Bone marrow (tissue), 2 donors: ENCODE measurements at regions not wholly inside any gene's neighbourhood (a gene's known extent, or its start where the extent isn't known, plus 50 kb on each side); places are given as distances from the start of the nearest gene placed in this dataset.

Source experiments
- DNase-seq, 2 donors: peaks; one replicate each; lab custom pipeline; 2025; lab: John Stamatoyannopoulos, UW

DNA sequence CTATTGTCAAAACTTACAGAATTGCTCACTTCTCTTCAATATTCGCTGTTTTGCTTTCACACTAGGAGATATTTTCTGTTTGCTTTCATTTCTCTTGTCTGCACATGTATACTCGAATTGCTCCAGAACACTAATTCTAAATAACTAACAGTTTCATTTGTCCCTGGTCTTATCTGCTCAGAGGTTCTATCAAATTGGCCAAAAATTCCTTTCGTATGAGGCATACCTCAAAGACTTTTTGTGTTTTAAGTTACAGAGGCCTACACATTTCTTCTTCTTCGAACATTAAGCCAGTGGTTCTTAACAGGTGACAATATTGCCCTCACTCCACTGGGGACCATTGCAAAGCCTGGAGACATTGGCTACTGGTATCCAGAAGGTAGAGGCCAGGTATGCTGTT lies 1314.6 kb downstream of the EFNB2 start:
- no peak for DNase-seq

DNA sequence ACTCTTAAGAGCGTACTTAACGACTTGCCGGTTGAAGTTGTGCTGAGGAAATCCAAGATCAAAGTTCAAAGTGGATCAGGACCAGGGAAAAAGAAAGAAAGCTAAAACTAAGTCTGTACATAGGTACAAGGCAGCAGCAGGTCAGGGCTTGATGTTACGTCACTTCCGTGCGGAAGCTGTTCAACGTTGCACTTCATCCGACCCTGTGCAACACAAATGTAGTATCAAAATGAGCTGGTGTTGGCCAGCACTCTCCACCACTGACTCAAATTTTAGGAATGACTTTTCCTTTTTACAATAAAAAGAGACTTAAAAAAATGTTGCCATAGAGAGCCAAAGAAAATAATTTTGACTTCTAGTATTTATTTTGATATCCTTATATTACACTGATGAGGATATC lies 1315.4 kb downstream of the EFNB2 start:
- DNase-seq: no peak

DNA sequence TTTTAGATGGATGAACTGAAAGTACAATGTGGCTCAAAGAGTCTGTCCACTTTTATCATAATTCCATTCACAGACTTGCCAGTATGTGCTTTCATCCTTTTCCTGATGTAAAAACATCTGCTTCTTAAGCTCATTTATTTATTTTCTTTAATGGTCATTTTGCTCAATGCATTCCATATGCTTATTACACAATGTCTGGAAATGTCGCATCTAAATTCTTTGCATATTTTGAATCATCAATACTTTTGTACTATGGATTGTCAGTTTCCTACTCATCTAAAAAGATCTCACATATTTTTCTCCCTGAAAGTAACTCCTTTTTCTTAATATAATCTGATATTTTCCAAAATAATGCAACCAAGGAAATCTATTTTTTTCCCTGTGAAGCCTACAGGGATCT lies 1315.8 kb downstream of the EFNB2 start:
- DNase-seq: no peak

DNA sequence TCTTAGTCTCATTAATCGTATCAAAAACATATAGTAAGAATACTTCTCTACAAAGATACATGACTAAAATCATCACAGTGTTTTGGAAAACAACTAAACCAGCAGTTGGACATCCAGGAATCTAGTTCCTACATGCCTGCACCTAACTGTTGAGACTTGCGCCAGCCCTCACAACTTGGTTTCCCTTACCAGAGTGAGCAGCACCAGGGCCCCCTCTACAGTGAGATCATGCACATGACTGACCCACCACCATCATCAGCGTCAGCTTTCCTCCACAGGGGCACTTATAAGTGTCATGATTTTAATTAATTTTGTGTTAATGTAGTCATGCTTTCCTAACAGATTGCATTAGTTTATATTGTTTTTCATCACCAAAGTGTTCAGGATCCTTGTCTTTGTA lies 1322.0 kb downstream of the EFNB2 start:
- no peak for DNase-seq

DNA sequence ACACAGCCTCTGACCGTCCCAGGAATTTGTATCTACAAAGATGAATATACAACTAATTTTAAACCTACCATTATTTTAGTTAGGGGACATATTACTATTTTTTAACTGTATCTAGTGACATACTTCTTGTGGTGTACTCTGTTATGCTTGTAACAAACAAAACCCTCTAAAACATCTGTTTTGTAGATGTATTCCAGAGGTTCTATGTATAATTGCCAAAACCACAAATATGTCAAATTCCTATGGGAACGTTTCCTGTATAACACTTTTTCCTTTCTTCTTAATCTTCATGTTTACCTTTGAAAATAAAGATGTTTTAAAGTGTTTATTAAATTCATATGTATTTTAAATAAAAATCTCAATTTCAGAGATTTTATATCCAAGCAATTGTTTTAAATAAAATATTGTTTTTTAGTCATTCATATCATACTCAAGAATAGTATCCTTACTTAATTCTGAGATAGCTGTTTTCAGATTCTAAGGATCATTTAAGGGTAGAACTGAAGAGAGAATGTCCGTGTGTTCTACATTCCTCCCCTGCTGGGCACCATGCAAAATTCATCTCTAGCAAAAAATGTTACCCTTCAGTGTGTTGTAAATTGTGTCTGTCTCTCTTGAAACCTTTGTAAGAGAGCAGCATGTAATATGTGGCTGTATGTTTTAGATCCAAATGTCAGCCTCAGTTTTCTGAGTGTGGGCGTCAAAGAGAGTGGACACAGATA lies 1327.7 kb downstream of the EFNB2 start:
- no peak for DNase-seq

DNA sequence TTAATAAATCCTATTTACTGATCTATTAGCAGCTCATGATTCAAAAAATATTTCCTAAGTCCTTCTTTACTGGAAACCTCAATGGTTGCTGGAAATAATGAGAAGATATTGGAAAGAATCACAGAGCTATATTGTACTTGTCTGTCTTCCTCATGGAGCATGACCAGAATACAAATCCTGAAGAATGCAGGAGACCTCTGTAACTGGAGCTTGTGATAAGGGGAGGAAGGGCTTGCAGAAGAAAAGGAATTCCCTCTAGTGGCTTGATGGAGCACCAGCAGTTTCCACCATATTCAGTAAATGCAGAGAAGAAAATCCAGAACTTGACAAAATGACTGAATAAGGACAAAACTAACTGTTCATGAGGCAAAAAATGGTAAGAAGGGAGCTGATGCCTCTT lies 1333.1 kb downstream of the EFNB2 start:
- no peak for DNase-seq

DNA sequence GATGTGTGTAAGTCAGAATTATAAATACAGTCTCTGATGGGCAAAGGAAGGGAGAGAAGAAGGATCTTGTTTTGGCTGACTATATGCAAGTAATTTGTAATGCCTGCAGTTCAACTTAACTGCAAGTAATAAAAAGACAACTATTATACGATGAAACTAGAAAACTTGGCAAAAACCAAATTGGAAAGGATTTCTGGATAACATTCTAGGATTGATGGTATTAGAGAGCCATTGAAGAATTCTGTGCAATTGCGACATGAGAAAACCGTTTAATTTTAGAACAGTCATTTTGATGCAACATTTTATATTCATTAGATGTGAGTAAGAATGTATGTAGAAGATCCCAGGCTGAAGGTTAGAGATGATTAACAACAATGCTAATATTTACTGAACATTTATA lies 1334.1 kb downstream of the EFNB2 start:
- DNase-seq: no peak

DNA sequence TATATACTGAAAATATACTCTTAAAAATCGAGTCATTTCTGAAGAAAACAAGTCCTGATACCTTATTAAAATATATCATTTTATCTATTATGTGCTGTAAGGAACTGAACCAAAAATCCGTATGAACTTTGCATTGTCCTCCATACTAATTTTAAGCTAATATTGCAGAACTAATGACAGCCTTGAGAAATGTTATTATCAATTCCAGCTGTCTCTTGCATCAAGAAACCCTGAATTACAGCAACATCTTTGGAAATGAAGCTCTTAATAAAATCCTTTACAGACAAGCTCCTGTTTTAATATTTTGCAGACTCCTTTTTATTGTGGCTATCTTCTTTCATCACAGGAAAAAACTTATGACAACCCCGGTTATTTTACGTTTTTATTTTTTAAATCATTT lies 1335.3 kb downstream of the EFNB2 start:
- no peak for DNase-seq

DNA sequence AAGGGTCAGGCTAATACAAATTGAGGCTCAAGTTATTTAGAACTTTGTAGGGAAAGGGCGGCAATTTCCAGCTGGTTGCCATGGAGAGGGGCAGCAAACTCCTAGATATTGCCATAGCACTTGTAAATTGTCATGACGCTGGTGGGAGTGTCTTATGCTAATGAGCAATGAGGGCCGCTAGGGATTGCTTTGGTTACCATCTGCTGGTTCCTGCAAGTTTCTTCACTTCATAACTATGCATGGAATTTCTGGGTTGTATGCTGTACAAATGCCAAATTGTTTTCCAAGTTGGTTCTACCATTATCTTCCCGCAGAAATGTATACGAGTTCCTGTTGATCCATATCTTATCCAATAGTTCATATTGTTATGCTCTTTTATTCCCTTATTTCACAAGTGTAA lies 1339.4 kb downstream of the EFNB2 start:
- DNase-seq: no peak

DNA sequence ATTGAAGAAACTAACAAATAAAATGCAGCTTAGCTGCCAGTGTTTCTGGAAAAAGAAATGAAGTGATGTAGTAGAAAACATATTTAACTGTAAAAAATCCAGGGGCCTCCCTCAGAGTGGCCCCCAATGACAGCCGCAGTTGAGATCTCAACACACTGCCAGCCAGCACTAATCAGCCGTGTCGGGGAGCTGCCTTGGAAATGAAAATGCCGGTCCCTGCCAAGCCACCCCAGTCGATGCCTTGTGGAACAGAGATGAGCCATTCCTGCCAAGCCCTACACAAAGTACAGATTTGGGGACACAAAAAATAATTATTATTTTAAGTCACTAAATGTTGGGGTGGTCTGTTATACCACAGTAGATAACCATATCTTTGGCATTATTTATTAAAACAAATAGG lies 1342.4 kb downstream of the EFNB2 start:
- no peak for DNase-seq

DNA sequence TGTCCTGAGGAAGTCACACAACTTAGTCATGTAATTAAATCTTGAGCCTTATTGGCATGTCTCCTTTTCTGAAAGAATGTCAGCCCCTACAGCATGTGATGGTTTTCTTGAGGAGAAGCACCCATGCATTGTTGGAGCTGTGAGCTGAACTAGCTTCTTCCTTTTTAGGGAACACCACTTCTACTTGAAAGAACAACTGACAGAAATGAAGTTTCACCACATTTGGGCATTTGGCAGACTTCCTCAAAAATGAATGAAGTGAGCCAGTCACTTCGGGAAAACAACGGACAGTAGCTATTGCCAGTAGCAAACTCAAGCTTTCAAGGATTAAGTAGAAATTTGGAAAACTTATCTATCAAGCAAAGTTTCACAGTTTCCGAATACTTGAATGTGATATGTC lies 1351.3 kb downstream of the EFNB2 start:
- DNase-seq: no peak

DNA sequence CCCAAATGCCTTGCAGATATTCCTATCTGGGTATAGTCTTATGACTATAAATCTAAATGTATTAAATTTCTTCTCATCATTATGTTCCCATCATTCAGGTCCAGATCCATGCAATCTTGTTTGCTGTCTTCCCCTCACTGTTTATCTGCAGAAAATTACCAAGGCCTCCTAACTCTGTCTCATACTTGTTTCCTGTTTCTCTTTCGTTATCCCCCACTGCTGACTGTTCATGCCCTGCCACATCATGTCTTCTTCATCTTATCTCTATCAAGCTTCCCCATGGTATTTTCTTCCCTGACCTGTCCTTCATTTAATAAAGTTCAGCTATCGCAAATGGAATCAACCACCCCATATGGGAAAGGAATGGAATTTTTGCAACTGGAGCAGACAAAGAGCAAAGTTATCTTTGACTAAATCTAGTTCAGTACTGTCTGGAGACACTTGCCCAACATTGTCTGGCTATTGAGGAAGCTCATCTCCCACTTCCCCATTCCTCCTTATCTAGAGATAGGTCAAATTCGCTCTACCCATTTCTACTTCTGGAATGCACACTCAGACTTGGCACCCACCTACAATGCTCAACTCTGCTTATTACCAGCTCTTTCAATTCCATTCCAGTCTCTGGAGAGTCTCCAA lies 1358.1 kb downstream of the EFNB2 start:
- DNase-seq: no peak

DNA sequence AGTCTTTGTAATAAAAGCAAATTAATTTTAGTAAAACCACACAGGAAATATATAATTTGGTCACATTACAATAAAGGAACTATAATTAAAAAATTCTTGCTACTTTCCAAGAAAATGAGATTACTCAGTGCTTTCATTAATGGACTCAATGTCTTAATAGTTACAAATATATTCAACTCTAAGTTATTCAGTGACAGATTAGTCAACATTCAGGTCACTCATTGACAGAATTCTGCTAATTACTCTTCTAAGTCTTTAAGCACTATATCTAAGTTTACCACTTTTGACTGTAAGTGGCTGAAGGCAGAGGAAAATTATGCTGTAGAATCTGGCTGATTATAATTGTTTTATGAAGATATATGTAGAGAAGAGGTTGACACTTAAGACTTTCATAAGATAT lies 1365.0 kb downstream of the EFNB2 start:
- DNase-seq: no peak

DNA sequence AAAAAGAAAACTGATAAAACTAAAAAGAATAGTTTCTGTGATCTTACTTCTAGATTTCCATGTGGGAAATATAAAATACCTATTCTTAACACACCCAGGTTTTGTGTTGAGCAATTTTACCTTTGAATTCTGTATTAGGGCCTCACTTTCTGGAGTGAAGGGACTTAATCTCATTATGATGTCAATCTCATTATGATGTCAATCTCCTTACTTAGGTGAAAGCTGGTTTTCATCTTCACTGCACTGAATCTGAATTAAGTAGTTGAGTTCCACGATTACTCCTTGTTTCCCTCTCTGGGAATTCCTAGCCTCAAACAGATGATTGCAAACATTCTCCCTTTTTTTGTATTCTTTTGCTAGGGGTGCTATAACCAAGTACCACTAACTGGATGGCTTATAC lies 1367.2 kb downstream of the EFNB2 start:
- no peak for DNase-seq

DNA sequence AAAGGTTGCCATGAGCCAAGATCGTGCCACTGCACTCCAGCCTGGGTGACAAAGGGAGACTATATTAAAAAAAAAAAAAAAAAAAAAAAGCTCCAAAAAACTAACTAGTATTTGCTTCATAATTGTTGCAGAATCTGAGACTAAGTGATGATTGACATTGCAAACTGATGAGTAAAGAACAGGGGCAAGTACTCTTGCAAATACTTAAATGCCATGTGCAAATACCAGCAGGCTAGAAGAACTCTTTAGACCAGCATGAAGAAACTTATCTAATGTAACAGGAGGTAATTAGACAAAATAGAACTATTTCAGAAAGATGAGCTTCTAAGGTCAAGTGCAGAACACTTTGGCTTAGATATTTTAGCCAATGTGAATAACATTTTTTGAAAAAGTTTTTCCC lies 1368.1 kb downstream of the EFNB2 start:
- DNase-seq: no peak

DNA sequence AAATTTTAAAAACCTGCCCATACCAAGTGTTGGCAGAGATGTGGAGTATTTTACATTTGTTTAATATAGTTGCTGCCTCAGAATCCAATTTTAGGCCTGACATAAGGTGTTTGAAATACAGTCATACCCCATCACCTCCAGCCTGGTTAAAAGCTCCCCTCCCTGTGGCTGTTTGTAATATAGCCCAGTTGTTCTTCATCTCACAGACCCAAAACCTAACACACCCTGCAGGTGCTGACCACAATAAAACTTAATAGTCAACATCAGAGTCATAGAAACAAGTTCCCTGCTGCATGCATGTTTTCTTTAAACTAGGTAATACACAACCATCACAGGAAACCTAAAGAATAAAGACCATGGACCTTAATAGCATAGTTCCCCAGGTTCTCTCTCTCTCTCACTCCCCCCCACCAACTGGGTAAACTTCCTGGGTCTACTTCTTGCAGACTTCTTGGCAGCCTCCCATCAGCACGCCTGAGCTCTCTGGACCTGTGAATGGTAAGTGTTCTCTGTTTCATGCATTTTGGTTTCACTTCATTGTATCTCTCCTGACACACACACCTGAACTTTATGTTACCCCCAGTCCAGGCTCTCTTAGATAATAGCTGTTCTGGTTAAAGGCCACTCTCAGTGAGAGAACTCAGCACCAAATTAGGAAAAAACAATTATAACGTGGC lies 1369.9 kb downstream of the EFNB2 start:
- DNase-seq: no peak

DNA sequence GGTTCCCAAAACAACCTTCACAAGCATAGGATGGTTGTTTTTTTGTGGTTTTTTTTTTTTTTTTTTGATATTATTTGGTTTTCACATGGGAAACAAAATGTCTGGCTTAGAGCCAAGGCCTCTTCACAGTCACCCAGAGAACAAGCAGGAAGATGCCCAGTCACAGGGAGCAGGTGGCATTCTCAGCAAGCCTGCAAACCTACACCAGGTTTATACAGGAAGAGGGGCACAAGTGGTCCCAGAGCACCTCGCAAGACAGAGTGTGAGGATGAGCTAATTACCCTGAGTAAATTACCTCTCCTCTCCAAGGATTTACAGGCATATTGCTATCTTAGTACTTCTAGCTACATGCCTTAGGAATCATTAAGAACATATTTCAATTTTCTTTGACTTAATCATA lies 1375.6 kb downstream of the EFNB2 start:
- DNase-seq: no peak

DNA sequence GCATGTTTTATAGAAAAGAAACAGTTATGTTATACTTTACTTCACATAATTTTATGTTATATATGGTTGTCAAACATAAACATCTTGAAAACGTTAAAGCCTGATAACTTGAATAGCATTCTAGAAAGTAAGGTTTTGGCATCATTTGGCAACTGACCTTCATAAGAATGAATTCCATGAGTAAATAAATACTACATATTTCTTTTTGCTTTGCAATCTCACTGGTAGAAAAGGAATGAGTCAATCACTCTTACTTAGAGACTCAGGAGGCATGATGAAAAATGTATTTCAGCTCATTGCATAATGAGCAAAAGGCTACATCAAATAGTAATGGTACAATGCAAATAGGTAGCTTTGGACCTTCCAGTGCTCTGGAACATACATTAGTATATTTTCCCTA lies 1381.9 kb downstream of the EFNB2 start:
- DNase-seq: no peak

DNA sequence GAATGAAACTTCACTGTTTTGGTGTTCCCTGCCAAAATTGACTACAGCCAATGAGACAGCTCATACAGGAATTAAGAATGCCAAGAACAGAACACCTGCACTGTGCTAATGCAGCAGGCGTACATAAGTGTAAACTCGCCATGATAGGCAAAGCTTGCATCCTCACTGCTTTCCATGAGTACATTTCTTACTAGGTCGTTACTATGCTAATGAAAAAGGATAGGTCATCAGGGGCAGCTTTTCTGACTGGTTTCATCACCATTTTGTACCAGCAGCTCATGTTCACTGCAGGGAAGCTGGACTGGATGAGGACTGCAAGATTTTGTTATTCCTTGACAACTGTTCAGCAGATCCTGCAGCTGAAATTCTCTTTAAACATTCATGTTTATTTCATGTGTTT lies 1383.8 kb downstream of the EFNB2 start:
- DNase-seq: no peak

DNA sequence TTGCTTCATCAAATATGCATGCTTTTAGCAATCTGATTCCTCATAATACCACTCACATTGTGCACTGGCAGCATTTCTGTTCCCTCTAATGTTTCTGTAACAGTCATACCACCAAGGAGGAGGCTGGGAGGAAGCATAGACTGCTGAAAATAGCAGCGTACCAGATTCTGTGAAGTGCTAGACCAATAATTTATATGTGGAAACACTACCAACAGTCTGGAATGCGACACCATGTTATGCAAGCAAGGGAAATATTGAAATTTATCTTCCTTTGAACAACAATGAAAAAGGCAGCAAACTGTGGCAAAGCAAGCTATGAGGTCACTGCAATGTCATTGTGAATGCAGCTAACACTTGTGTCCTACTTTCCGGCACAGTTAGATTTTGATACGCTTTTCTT lies 1388.0 kb downstream of the EFNB2 start:
- no peak for DNase-seq

DNA sequence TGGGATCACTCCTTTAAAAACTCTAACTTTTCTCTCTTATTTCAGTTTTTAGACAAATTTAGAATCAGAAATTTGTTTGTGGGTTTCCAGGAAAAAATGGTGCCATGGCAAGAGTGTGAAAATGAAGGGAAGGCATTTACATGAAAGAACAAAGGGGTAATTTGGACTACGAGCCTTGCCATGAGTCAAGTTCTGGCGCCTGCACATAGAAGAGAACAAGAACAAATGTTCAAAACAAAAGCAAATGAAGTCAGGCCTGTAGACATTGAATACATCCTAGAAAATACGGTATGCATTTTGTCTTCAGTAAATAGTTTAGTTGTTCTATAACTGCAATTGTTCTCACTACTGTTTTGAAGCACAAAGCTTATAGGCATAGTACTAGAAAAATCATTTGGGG lies 1390.5 kb downstream of the EFNB2 start:
- no peak for DNase-seq

DNA sequence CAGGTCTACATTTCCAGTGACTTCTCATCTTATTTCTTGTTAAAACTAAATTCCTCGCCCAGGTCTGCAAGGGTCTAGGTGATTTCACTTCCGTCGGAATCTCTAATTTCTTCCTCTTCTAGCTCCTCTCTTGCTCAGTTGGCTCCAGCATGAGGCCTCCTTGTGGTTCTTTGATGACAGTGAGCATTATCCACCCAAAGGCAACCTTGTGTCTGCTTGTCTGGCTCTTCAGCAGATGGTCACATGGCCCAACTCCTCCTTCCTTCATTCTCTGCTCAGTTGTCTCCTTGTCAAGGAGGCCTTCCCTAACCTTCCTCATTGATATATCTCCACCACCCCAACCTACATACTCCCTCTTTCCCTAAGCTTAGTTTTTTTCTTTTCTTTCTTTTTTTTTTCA lies 1391.4 kb downstream of the EFNB2 start:
- no peak for DNase-seq

DNA sequence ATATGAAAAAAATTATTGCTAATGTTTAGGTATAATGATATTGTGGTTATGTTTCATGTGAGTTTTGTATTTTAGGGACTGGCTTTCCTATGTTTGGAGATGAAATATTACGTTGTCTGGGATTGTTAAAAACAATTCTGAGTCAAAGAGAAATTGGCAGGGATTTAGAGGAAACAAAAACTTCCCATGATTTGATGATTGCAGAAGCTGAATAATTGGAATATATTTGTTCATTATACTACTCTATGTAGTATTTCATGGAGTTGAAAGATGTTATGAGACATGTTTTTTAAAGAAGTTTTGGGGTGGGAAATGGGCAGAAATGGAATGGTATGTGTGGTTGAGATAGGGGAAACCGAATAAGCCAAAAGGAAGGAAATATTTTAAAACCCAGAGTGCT lies 1392.9 kb downstream of the EFNB2 start:
- no peak for DNase-seq
